ENCODE measurements at regions not wholly inside any gene's neighbourhood (a gene's known extent, or its start where the extent isn't known, plus 50 kb on each side); places are given as distances from the start of the nearest gene placed in this dataset.

- peak; percentile 79 for DNase-seq (ENCODE audit: low spot score)
Measured at GRCh38 chr4:24419181-24420034, 164.9 kb downstream of the DHX15 start.

DNA sequence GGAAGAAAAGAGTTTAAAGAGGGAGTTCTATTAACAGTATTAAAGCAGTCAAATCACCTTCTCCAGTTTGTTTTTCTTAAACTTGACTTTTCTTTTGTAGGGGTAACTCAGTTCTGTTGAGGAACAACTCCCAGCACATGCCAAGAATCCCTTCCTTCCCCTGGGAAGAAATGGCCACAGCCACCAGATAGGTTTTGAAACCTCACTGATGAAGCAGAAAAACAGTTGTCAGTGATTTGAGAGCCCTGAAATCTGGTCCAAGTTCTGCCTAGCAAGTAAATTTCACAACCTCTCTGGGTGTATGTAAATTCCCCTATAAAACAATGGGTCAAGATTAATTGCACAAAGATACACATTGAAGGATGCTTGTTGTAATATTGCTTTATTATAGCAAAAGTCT lies 167.1 kb downstream of the DHX15 start:
- DNase-seq (ENCODE audit: low spot score): no peak

DNA sequence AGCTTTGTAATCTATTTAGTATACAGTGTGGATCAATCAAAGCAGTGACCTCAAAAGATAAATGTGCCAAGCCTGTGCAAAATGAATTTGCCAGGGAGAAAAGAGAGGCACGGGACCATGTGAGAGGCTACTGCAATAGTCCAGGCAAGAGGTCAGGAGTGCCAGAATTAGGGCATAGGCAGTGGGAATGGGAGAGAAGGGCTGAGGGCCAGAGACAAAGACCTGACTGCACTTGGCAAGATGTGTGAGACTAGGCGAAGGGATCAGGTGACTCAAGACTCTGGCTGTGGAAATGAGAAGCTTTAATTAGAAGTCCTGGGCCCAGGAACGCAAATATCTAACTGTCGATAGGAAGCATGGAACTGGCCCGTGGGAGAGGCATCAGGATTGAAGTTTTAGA lies 168.1 kb downstream of the DHX15 start:
- no peak for DNase-seq (ENCODE audit: low spot score)

GRCh38 chr4:24413311-24413784 lies 171.0 kb downstream of the DHX15 start:
- no peak for DNase-seq (ENCODE audit: low spot score)

DNA sequence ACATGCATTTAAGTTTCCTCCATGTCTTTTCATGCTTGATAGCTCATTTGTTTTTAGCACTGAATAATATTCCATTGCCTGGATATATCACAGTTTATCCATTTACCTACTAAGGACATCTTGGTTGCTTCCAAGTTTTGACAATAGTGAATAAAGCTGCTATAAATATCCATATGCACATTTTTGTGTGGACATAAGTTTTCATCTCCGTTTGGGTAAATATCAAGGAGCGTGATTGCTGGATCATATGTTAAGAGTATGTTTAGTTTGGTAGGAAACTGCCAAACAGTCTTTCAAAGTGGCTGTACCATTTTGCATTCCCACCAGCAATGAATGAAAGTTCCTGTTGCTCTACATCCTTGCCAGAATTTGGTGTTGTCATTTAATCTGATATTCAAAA lies 172.5 kb downstream of the DHX15 start:
- DNase-seq (ENCODE audit: low spot score): no peak

DNA sequence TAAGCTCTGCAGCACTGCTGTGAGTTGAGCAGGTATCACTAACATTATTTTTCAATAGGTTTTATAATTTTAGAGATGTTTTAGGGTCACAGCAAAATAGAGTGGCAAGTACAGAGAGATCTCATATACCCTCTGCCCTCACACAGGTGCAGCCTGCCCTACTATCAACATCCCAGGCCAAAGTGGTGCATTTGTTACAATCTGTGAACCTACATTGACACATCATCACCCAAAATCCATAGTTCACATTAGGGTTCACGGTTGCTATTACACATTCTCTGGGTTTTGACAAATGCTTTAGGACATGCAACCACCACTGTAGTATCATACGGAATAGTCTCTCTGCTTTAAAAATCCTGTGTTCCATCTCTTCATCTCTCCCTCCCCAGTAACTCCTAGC lies 173.1 kb downstream of the DHX15 start:
- no peak for DNase-seq (ENCODE audit: low spot score)

DNA sequence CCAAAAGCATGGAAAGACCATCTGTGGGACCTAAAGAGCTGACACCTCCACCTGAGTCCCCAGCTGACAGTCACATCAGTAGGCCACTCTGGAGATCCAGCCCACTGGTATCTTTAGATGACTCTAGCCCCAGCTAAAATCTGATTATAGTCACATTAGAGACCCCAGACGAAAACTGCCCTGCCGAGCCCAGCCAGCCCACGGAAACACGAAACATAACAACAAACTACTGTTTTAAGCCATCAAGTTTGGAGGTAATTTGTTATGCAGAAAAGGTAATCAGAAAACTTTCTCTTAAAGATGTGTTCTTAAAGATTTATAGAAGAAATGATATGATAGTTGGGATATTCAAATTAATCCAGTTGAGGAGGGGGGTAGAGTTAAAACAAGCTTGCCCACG lies 175.7 kb downstream of the DHX15 start:
- DNase-seq (ENCODE audit: low spot score): no peak

DNA sequence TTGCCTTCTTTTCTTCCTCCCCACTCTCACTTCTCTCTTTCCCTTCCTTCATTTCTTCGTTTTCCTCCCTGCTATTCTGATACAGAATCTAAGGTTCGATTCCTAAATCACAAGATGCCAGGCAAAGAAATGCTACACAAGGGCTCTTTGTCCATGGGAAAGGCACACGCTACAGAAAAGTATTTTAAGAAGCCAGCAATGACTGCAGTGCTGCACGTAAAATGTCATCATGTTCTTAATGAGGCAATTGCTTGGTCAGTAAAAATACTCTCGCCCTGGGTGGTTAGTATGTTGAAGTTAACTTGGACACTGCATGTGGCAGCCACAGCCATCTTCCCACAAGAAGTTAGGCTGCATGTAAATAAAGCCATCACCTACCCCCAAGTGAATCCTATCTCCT lies 178.4 kb downstream of the DHX15 start:
- no peak for DNase-seq (ENCODE audit: low spot score)

DNA sequence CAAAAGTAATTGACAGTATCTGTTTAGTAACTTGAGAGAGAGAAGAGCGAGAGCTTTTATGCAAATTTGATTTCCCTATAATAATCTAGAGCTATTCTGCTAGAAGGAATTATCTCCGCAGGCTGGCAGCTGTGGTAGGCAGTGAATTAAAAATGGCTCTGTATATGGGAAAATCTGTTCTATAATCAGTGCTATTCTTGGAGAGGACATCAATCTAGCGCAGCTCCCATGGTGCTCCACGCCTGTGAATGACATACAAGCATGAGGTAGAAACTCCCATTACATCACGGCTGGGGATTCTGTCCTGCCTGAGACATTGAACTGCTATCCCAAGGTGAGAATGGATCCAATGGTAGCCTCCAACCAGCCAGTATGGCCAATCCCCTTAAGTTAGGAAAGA lies 179.0 kb downstream of the DHX15 start:
- no peak for DNase-seq (ENCODE audit: low spot score)

GRCh38 chr4:24404281-24404680 lies 180.1 kb downstream of the DHX15 start:
- DNase-seq (ENCODE audit: low spot score): no peak

- no peak for DNase-seq (ENCODE audit: low spot score)
Measured at GRCh38 chr4:24403265-24403664, 181.1 kb downstream of the DHX15 start.

DNA sequence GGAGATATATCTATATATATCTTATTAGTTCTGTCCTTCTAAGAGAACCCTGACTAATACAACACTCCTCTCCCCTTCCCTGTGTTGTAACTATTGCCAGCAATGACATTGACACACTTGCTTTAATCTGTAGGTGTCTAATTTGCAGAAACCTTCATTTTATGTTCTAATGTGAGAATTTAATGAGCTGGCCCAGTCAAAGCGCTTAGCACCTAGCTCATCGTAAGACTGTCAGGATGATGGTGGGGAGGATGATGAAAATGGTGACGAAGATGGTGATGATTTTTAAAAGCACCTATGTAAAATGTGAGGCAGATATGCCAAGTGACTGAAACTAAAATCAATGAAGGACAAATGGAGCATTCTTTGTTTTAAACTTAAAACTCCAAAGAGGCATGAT lies 183.8 kb downstream of the DHX15 start:
- DNase-seq (ENCODE audit: low spot score): no peak

GRCh38 chr4:24396988-24397387 lies 187.4 kb downstream of the DHX15 start:
- no peak for DNase-seq (ENCODE audit: low spot score)

DNA sequence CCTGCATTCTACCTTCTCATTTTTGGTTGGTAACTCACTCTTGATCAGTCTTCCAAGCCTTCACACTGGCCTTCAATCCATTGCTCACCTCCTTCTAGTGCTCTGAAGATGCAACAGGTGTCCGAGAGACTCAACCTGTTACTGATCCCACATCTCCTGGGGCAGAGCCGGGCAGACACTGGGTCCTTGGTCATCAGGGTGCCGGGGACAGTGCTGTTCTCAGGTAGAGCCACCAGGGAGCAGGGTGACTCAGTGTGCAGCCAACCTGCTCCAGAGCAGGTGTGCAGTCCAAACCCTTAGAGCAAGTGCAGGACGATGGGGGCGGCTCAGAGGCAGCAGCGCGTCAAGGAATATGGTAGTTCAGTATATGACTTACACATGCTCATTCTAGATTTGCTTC lies 188.4 kb downstream of the DHX15 start:
- DNase-seq (ENCODE audit: low spot score): no peak

DNA sequence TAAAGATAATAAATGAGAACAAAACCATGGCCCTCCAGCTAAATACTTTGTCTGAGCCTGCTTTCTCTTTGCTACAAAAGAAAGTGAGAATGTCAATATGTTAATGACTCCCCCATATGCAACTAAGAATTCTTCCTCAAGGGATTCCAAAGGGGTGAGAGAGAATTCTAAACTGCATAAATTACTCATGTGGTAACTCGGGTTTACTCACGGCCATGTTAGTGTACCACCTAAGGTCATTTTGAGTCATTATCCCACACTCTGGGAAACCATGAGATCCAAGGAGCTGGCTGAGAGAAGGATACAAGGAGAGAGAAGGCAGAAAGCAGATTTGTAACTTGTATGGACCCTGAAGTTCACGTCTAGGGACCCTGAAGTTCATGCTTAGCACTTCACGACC lies 190.3 kb downstream of the DHX15 start:
- no peak for DNase-seq (ENCODE audit: low spot score)

GRCh38 chr4:24392613-24393012 lies 191.7 kb downstream of the DHX15 start:
- no peak for DNase-seq (ENCODE audit: low spot score)

- DNase-seq (ENCODE audit: low spot score): no peak
Measured at GRCh38 chr4:24382381-24382780, 202.0 kb downstream of the DHX15 start.

DNA sequence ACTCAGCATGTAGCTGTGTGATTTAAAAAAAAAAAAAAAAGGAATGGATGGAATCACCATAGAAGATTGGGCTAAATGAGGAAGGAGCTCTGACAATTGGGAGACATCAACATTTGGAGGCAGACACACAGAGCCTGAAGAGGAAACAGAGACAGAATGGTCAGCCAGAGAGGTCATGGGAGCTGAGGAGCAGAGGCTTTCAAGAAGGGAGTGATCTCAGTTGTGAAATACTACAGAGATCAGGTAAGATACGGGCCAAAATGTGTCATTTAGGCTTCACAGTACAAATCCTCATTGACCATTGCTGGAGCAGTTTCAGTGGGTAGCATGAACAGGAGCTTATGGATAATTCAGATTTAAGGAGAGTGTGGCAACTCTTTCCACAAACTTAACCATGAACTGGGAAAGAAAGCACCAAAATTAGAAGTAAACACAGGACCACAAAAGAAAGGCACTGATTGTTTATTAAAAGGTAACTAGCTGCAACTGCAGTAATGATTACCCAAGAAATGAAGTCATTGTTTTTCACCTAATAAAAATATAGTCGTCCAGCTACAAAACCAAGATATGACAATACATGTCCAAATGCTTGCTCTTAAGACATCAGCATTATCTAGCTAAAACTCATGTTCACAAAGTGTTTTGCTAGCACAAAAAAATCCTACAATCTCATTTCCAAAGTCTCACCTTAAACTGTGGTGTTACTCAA lies 203.2 kb downstream of the DHX15 start:
- DNase-seq (ENCODE audit: low spot score): no peak

DNA sequence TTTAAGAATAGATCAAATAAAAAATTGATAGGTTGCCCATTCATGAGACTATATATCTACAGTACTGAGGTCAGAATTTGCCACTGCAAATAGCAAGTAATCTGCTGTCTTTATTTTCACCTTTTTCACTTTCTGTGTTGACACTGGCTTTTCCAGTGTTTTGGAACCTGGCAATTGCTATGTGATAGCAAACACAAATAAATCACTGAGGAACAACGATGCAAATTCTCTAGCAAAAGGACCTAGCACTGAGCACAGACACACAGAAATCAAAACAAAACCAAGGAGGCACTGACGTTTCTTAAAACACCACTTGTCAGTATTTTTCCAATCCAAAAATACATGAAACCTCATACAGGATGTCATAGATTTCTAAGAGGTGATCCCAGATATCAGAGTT lies 210.7 kb downstream of the DHX15 start:
- DNase-seq (ENCODE audit: low spot score): no peak

- DNase-seq (ENCODE audit: low spot score): no peak
Measured at GRCh38 chr4:24372881-24373280, 211.5 kb downstream of the DHX15 start.

- DNase-seq (ENCODE audit: low spot score): no peak
Measured at GRCh38 chr4:24372341-24372740, 212.0 kb downstream of the DHX15 start.

GRCh38 chr4:24370421-24370820 lies 213.9 kb downstream of the DHX15 start:
- no peak for DNase-seq (ENCODE audit: low spot score)

DNA sequence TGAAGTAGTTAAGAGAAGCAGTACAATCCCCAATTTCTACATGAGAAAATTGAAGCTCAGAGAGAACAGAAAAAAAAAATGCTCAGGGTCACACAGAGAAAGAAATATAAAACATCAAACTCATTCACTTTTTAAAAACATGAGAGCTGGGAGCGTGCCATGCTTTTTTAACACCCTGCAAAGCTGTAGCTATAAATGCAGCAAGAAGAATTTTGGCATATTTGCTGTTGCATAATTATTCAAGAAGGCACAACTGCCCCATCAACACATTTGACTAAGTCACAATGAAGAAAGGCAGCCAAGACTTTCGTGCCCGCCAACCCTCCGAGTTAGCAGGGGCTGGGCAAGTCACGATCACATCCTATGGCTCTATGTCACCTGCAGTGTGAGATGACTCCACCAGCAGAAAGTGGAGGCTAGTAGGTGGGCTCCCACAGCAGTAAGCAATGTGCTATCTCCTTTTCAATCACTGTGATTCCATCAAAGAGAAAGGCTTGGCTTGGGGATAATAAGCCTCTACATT lies 214.8 kb downstream of the DHX15 start:
- no peak for DNase-seq (ENCODE audit: low spot score)

All from GM03348 (cell line).